Limb (tissue), 2 donors: ENCODE measurements at regions not wholly inside any gene's neighbourhood (a gene's known extent, or its start where the extent isn't known, plus 50 kb on each side); places are given as distances from the start of the nearest gene placed in this dataset.

Experiments used
- DNase-seq, 2 donors: peaks; one replicate each; pipeline ENCODE4 v3.0.0-alpha.2; 2016; ENCODE audit errors: extremely low spot score in 2 of 2

GRCh38 chr18:29171892-29172755, 995.2 kb upstream of the CDH2 start:
- DNase-seq, result no peak

DNA sequence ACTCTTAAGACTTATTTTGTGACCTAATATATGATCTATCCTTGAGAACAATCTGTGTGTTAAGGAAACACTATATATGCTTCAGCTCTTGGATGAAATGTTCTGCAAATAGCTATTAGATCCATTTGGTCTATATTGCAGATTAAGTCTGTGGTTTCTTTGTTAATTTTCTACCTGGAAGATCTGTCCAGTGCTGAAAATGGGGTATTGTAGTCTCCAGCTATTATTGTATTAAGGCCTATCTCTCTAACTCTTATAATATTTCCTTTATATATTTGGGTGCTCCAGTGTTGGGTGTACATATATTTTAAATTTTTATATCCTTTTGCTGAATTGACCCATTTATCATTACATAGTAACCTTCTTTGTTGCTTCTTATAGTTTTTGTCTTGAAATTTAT, 992.7 kb upstream of the CDH2 start:
- no peak for DNase-seq

DNA sequence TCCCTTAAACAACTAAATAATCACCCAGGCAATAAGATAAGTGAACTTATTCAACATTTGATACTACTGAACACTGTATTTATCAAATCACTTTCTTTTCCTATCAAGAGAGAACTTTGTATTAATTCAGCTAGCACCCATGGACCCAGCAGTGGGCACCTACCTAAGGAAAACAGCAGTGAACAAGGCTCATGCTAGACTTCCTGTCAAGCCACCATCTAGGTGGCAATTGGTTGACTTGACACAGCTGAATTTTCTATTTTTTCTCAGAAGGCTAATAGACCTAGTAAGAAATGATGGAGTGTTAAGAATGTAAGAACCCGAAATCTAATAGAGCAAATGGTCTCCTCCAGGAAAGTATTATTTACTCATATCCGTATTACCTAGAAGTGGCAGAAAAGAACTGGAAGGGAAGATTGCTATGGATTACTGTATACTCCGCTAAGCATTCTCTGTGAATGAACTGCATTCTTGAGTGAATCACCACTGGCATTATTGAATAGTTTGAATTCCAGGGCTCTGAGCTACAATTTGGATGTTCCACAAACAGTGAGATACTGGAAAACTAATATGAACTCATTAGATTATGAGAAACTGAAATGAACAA, 988.2 kb upstream of the CDH2 start:
- DNase-seq, result no peak

- no peak for DNase-seq
These were observed 987.2 kb upstream of the CDH2 start for GRCh38 chr18:29164020-29164706.

DNA sequence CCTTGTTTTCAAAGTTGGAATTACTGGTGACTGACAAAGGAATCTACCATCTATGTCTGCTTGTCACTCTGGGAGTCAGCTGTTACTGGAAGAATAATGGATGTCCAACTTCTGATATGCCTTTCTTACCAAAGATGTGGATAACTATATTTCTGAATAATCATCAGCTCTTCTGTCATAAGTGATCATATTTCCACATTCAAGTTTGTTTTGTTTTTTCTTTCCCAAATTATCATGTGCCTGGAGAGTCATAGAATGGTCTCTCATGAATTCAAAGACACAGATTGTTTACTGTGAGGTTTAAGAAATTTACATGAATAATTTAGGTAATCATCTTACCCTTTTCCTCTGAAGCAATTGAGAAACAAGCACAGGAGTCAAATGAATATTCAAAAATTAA, 986.7 kb upstream of the CDH2 start:
- DNase-seq, result no peak

- DNase-seq, result no peak
These were observed 984.5 kb upstream of the CDH2 start for GRCh38 chr18:29161429-29161828.

- DNase-seq, result no peak
These were observed 983.2 kb upstream of the CDH2 start for GRCh38 chr18:29160170-29160569.

DNA sequence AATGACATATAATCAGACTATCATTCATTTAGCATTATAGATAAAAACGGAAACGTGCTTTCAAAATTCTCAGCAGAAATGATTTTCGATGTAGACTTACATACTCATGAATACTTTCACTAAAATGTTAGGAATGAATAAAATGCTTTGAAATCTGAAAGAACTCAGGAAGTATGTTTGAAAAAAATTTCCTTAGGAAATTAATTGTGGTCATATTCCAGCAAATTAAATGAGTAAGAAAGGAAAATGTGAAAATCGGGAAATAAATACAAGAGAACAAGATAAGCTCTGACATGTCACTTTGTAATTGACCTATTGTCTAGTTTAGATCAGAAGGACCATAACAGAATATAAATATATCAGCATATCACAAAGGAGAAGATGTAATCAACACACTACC, 981.0 kb upstream of the CDH2 start:
- DNase-seq, result no peak

- no peak for DNase-seq
These were observed 980.3 kb upstream of the CDH2 start for GRCh38 chr18:29157057-29157780.

DNA sequence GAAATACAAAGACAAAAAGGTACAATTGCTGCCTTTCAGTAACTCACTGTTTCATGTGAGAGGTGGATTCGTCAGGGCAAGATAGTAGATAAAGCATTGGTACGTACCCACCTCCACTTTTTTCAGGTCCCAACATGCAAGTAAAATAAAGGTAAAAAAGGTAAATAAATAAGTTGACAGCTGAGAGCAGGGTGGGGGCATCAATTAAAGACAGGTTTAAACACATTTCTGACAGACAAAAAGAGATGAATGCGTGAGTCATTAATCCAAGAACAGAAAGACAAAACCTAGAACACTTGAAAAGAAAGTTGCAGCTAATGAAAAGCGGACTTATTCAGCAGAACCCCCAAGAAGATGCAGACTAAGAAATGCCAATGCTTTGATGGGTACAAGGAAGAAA, 979.6 kb upstream of the CDH2 start:
- no peak for DNase-seq

GRCh38 chr18:29154758-29155725, 978.1 kb upstream of the CDH2 start:
- DNase-seq, result no peak

DNA sequence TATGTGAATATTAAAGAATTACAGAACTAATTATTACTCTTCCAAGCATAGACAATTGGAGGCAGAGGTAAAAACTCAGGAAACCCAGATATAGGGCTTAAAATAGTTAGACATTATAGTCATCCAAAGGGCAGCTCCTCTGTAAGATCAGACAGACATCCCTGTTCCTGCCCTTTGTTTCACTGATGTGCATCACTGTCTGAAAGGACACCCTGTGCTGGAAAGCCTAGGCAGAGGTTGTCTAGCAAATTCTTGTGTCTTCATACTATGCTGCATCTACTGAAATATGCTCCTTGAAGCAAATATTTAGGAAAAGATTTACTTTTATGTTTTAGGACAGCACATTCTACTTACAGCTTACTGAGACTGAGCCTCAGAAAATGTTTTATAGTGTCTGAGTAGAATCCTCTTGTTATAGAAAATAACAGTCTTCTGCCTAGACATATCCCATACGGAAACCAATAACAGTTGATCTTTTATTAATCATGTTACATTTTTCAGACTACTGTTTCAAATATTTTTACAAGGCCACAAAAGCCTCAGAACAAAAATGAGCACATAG, 977.3 kb upstream of the CDH2 start:
- no peak for DNase-seq

DNA sequence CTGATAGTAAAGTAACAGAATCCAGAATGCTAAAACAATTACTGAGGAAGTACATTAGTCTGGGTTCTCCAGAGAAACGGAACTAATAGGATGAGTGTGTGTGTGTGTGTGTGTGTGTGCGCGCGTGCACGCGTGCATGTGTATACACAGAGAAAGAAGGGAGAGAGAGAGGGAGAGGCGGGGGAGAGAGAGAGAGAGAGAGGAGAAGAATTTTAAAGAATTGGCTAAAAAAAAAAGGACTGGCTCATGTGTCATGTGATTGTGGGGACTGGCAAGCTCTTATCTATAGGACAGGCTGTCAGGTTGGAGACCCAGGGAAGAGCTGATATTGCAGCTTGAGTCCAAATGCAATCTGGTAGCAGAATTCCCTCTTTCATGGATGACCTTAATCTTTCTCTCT, 976.2 kb upstream of the CDH2 start:
- DNase-seq, result no peak

- DNase-seq, result no peak
These were observed 971.0 kb upstream of the CDH2 start for GRCh38 chr18:29147944-29148343.

- DNase-seq, result no peak
These were observed 969.1 kb upstream of the CDH2 start for GRCh38 chr18:29146068-29146467.

GRCh38 chr18:29140590-29140989, 963.7 kb upstream of the CDH2 start:
- DNase-seq, result no peak

DNA sequence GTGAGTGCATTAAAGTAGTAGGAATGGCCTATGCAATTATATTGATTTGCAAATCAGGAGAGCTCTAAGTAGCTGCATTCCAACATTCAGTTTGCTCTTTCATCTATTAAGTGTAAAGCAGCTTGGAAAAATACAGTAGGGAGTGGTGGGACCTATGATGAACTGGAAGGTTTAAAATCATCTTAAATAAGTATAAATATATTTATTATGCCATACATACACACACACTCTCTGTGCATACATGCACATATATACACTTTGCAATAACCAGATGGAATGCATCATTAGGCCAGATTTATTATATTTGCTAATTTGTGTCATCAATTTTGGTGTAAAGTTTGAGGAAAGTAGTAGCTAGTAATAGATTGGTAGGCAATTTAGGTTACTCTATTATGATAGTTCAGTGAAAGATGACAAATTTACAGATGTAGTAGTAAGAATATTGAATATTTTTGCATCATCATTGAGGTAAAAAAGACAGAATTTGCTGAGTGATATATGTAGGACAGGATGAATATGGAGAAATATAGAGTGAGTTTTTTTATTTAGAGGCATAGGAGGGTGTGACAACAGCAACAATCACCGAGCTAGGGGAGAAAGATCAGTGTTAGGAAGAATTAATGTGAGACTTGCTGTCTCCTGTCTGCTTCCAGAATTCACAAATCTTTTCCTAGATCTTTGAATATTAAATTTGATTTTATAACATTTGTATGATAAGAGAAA, 961.0 kb upstream of the CDH2 start:
- no peak for DNase-seq

DNA sequence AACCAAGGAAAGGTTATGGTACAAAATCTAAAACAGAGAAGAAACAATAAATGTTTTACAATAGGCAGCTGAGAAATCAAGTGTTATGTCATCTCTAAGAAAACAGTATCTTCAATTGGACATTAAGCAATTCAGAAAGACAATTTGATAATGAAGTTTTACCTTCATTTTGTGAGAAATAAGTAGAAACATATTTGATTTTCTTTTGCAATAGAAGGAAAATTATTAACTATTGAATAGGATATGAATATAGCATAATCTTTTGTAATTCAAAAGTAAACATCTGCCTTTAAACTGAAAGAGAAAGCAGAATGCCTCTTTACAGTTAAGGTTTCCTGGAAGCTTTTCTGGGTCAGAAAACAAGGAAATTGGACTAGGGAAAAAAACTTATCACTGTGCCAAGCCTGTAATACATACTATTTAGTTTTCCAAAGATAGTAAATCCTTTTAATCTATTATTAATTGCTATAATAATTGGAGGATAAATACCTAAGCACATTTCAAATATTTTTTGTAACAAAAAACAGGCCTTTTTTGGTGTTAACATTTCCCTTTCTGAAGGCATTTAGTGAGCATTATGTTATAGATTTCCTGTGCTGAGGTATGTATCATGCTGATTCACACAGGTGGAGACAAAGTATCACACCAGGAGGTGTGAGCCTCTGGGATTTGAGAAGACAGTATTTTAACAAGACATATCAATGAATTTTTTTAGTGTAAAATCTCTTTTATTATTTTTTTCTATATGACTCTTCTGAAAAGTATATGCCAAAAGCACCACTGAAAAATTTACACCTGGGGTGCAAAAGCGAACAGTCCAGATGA, 947.0 kb upstream of the CDH2 start:
- DNase-seq, result no peak

GRCh38 chr18:29104671-29105070, 927.7 kb upstream of the CDH2 start:
- no peak for DNase-seq
